HG02981 (cell line): ENCODE measurements at regions not wholly inside any gene's neighbourhood (a gene's known extent, or its start where the extent isn't known, plus 50 kb on each side); places are given as distances from the start of the nearest gene placed in this dataset.
"Not testable (repeated sequence)": the region's sequence is repeated elsewhere in the genome, so short reads cannot be mapped to it uniquely, and the experiment has no call there.

Experiments
- ATAC-seq: cut with Tn5 transposase; IDR thresholded peaks from one replicate; pipeline ENCODE4 v1.9.1; 2021; ENCODE audit warnings: mild to moderate bottlenecking, moderate library complexity; ENCODE audit not compliant: unreplicated experiment

DNA sequence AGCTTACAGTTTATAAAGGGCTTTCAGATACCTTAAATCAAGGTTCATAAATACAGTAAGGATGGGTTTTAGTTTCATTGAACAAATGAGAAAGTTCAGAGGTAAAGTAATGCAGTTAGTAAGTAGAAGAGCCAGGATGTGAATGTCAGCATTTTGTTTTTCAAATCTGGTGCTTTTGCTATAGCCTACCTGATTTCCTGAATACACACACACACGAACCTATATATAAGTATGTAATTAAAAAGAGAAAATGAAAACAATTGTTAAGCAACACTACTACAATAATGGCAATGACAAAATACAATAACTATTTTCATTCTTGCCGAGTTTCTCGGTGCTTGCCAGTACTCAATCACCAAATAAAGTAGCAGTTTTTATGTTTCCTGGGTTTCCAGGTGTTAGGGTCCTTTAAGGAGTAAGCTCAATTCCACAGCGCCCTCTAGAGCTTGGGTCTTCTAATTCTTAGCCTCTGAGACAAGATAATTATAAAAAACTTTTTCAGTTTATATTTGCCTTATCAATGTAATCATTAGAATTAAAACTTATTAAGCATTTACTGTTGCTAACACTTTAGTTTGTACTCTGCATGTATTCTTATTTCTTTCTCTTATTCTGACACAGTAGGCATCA, 512.9 kb upstream of the ACVR2A start:
- peak; percentile 48 for ATAC-seq

DNA sequence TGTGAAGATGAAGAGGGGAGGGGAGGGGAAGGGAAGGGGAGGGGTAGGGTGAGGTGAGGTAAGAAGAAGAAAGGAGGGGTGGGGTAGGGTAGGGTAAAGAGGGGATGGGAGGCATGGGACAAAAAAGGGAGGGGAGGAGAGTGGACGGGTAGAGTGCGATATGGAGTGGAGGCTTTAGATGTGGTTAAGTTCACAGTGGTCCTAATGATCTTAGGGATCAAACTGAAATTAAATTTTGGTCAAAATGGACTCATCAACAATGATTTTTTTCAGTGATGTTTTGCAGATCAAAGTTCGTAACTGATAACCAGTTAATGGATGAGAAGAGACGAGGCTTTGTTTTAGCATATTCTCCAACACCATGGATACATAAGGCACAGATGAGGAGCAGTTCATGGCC, 513.9 kb upstream of the ACVR2A start:
- no peak for ATAC-seq

DNA sequence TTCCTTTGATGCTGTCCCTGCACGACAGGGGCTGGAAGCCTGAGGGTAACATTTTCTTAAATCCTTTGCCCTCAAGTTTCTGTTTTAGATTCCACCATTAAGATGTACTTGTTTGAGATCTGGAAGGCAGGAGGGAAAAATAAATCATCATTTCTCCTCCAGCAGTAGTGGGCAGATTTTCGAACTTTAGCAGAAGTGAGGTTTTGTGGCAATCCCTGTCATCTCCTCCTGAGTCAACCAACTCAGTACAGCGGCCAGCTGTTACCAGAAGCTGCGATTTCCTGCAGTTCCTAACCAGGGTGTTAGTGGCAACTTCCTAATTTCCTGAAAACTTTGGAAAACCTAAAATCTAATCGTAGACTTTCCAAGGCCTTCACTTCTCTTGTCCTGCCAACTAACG, 517.2 kb upstream of the ACVR2A start:
- peak; percentile 57 for ATAC-seq

DNA sequence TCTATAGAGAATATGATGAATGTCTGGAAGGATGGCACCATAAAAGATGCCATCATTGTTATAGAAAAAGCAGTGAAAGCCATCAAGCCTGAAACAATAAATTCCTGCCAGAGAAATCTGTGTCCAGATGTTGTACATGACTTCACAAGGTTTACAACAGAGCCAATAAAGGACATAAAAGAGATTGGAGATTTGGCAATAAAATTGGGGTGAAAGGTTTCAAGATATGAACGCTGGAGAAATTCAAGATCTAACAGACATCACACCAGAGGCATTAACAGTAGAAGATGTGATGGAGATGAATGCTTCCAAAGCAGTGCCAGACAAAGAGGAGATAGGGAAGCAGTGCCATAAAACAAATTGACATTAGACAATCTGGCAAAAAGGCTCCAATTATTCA, 518.8 kb upstream of the ACVR2A start:
- ATAC-seq = no peak

DNA sequence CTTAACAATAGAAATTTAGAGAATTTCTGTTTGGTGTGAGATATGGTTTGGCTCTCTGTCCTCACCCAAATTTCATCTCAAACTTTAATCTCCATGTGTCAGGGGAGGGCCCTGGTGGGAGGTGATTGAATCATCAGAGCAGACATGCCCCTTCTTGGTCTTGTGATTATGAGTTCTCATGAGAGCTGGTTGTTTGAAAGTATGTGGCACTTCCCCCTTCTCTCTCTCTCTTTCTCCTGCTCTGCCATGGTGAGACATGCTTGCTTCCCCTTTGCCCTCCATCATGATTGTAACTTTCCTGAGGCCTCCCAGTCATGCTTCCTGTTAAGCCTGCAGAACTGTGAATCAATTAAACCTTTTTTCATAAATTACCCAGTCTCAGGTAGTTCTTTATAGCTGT, 524.7 kb upstream of the ACVR2A start:
- ATAC-seq = no peak

- no peak for ATAC-seq
Observed at GRCh38 chr2:147311058-147311430, 533.8 kb upstream of the ACVR2A start.

DNA sequence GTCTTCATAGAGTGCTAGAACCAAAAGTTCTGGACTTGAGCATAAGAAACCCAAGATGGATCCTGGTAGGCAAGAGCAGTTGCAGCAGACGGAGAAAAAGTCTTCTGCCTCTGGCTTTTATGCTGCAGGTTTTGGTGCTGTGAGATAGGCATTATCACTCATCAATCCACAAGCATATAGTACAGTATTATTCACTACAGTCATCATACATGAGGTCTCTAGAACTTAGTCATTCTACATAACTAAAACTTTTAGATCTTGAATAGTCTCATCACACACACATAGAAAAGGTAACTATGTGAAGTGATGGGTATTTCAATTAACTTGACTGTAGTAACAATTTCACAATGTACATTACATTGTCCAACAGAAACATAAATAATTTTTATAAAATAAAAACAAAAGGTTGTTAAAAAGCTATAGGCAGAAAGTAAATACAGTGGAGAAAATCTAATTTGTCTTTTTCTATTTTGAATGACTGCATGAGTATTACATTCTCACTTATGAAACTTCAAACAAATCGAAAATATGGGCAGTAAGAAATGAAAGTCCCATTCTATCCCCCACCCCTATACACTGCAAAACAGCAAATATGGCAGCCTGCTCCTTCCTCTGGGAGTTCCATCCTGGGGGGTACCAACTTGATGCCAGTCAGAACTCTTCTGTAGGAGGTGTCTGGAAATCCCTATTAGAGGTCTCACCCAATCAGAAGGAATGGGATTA, 534.3 kb upstream of the ACVR2A start:
- no peak for ATAC-seq

GRCh38 chr2:147297820-147298219, 547.0 kb upstream of the ACVR2A start:
- peak; percentile 93 for ATAC-seq

- no peak for ATAC-seq
Observed at GRCh38 chr2:147294825-147295392, 549.9 kb upstream of the ACVR2A start.

GRCh38 chr2:147293991-147294824, 550.6 kb upstream of the ACVR2A start:
- no peak for ATAC-seq

DNA sequence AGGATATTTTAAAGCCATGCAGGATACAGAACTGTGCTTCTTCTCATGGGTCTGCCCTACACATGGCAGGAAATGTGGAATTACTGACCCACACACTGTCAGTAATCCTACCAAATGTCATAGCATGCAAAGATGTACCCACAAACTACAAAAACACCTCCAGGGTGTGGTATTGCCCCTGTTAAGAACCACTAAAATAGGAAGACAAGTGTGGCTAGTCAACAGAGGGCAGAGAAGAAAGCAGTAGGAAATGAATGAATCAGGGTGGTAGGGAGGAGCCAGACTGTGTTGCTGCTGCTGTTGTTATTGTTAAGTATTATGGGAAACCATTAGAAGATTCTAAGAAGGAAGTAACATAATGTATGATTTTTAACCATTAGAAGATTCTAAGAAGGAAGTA, 556.7 kb upstream of the ACVR2A start:
- ATAC-seq = no peak

DNA sequence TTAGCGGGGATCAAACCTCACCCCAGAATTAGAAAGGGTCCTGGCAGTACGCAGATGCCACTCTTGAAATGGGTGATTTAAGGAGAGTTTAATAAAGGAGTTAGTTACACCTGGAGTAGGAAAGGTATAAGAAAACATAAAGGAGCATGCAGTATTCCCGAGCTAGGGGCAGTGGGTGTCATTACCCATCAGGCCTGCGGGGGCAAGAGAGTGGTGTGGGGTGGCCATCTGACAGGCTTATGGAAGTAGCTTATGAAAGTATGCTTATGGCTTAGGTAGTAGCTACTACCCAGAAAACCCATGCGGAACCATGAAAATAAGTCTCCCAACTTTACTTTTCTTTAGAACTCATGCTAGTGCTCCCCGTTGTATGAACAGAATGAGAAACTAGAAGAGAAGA, 568.9 kb upstream of the ACVR2A start:
- peak; percentile 56 for ATAC-seq

DNA sequence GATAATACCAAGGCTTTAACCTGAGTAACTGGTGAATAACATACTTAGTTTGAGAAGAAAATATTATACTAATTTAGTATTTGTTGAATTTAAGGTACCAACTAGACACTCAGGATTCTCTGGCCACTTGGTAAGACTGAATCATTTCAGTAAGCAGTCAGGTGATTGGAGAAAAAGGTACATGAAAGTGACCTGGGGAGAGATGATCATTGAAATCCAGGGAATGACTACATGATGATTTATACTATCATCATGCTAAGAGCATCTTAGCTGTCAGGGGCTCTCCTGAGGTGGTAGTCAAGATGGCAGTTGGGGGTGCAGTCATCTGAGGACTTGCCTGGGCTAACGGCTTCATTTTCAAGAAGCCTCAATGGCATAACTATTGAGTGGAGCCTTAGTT, 571.2 kb upstream of the ACVR2A start:
- no peak for ATAC-seq

GRCh38 chr2:147273106-147273505, 571.7 kb upstream of the ACVR2A start:
- ATAC-seq = no peak

GRCh38 chr2:147269581-147269980, 575.2 kb upstream of the ACVR2A start:
- not testable (repeated sequence) for ATAC-seq

DNA sequence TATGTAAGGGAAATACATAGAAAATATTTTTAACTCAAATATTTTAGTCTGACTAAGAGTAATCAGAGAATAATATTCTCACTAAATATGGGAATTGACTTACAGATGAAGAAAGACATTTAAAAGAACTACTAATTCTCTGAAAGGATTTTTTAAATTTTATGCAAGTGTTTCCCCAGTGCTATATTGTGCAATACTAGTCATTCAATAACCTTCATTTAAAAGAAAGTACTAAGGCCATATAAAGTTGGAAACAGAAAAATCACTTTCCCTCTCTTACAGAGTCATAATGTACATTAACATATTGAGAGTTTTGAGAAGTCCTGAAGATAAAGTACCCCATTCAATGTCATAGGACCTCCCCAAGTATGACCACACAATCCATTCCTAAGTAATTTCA, 584.6 kb upstream of the ACVR2A start:
- no peak for ATAC-seq

DNA sequence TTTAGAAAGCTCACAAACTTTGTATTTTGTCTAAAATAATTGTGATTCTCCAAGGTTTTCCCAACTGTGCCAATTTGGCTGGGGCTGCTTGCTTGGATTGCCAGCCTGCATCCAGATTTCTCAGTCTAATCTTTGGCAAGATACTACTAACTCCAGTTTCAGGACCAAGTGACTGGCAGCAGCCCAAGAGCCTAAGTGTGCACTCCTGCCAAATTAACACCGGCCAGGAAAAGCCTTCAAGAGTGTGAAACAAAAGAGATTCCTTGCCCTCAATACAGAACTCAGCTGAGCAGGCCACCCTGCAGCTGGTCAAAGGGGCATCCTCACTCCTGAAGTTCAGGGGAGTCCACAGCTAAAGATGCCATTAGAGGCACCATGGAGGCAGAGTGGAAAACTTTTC, 589.0 kb upstream of the ACVR2A start:
- no peak for ATAC-seq

- peak; percentile 64 for ATAC-seq
Observed at GRCh38 chr2:147250652-147251356, 594.0 kb upstream of the ACVR2A start.

GRCh38 chr2:147247749-147248148, 597.1 kb upstream of the ACVR2A start:
- no peak for ATAC-seq

DNA sequence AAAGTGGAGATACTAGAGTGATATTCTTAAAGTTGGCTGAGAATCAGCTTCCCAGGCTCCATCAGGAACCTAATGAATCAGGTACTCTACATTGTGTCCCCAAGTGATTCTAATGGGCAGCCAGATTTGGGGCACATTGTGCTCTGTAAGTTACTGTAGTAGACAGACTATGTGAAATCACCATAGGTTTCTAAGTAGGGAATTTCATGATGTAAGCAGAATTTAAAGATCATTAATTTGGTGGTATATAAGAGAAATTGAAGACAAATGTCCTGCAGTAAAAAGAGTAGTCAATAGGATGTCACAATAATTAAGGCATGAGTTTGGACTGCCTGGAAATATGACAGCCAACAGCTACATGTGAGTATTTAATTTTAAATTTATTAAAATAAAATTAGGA, 602.4 kb upstream of the ACVR2A start:
- no peak for ATAC-seq

- ATAC-seq = no peak
Observed at GRCh38 chr2:147236601-147237000, 608.2 kb upstream of the ACVR2A start.
